ENCODE measurements at regions not wholly inside any gene's neighbourhood (a gene's known extent, or its start where the extent isn't known, plus 50 kb on each side); places are given as distances from the start of the nearest gene placed in this dataset.
"Not testable (repeated sequence)": the region's sequence is repeated elsewhere in the genome, so short reads cannot be mapped to it uniquely, and the experiment has no call there.

DNA sequence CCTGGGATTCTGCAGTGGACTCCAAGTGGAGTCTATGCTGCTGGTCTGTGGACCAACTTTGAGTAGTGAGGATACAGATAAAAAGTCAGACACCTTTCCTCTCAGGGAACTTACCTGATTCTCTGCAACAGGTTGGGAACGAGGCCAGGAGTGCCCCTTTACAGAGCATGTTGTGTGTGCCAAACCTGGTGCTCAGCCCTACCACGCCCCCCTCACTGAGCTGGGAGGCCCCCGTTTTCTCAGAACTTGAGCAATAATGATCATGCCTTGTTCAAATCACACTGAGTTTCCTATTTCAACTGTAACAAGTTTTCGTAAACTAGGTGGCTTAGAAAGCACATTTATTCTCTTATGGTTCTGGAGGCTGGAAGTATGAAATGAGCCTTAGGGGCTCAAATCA is 182.0 kb downstream of the COPRS start:
- peaks cover 4% of the 10 kb centered on the region in 2 donors for H3K4me1 Mint-ChIP-seq (ENCODE audit: low read depth in 2 of 2)
- no peaks in the 10 kb centered on the region for H3K9me3 Mint-ChIP-seq
- DNase-seq (no peak), ATAC-seq (replicated peaks) (no peak)
- peaks cover 70 to 83% of the 10 kb centered on the region in 2 donors for H3K27me3 Mint-ChIP-seq
- H3K36me3 Mint-ChIP-seq (ENCODE audit: insufficient read depth): no peaks in the 10 kb centered on the region
- H3K4me3 Mint-ChIP-seq: no peak overlapping the region
- no peak overlapping the region for H3K27ac Mint-ChIP-seq

DNA sequence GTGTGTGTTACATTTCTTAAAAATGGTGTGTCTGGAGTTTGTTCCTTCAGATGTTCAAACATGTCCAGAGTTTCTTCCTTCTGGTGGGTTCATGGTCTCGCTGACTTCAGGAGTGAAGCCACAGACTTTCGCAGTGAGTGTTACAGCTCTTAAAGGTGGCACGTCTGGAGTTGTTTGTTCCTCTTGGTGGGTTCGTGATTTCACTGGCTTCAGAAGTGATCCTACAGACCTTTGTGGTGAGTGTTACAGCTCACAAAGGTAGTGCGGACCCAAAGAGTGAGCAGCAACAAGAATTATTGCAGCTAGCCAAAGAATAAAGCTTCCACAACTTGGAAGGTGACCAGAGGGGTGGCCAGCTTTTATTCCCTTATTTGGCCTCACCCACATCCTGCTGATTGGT is 183.7 kb downstream of the COPRS start:
- not testable (repeated sequence) for ATAC-seq (replicated peaks); H3K36me3 Mint-ChIP-seq (ENCODE audit: insufficient read depth)

DNA sequence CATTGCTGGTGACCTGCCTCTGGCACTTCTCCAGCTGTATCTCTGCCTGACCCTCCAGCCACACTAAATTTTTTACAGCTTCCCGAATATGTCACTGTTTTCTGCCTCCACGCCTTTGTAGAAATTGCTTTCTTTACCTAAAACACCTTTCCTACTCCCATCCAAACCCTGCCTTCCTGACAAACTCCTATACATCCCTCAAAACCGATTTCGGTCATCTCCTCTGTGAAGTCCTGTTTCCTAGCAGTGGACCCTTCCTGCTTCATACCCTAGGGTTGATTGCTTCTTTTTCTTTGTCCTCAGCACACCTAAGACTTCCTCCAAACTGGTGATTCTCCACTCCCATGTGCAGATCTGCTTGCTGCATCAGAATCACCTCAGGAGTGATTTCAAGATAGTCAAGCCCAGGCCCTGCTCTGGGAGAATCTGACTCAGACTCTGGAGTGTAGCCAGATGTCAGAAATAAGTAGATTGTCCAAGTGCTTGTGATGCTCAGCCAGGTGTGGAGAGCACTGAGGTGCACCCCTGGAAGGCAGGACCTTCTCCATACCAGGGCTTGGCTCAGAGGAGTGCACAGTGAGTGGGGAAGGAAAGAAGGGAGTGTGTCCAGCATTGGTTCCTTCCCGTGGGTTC is 184.2 kb downstream of the COPRS start:
- peaks cover 67 to 94% of the 10 kb centered on the region in 2 donors for H3K27me3 Mint-ChIP-seq
- DNase-seq (no peak), ATAC-seq (replicated peaks) (no peak)
- H3K9me3 Mint-ChIP-seq: no peaks in the 10 kb centered on the region
- no peak overlapping the region for H3K4me3 Mint-ChIP-seq
- no peaks in the 10 kb centered on the region for H3K36me3 Mint-ChIP-seq (ENCODE audit: insufficient read depth)
- no peak overlapping the region for H3K27ac Mint-ChIP-seq
- H3K4me1 Mint-ChIP-seq (ENCODE audit: low read depth in 2 of 2): peaks cover 2 to 4% of the 10 kb centered on the region in 2 donors

More for the DNA sequence above, 183.7 kb downstream of the COPRS start:
- not testable (repeated sequence) for H3K4me1 Mint-ChIP-seq (ENCODE audit: low read depth in 2 of 2); H3K9me3 Mint-ChIP-seq; H3K4me3 Mint-ChIP-seq; DNase-seq; H3K27ac Mint-ChIP-seq
- peaks cover 69 to 94% of the 10 kb centered on the region in 2 donors for H3K27me3 Mint-ChIP-seq

DNA sequence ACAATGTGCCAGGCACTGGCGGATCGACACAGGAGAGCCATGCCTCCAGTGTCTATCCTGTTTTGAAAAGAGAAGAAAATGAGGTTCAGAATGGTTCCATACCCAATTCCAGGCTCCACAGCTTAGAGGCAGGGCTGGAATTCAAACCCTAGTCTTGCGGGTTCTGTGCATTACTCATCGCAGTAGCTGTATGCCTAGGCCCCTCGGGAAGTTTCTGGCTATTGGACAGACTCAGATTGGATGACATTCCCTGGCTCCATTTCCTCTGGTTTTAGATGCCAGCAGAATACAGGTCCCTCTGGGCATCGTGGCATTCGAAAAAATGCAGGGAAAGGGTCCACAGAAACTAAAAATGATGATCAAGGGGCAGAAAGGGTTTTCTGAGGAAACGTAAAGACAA is 184.7 kb downstream of the COPRS start:
- Mint-ChIP-seq H3K27ac (no peak overlapping the region), H3K4me1 (ENCODE audit: low read depth in 2 of 2) (peaks cover 2 to 4% of the 10 kb centered on the region in 2 donors), H3K27me3 (peaks cover 67 to 94% of the 10 kb centered on the region in 2 donors), H3K4me3 (no peak overlapping the region), H3K36me3 (ENCODE audit: insufficient read depth) (no peaks in the 10 kb centered on the region), H3K9me3 (no peaks in the 10 kb centered on the region)
- ATAC-seq (replicated peaks) (no peak), DNase-seq (no peak)

DNA sequence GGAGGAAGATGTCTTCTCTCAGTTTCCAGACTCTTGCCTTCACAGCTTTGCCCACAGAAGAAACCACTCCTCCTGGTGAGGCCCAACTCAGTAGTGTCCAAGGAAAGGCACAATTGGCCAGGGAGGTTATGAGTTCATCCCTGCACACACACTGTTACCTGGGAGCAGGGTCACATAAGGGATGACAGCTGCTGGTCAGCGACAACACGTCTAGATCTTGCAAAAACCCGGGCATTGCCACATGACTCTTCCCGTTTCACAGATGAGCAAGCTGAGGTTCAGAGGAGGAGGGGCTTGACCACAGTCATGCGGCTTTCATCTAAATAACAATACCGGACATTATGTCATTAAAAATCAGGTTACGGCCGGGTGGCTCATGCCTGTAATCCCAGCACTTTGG is 186.0 kb downstream of the COPRS start:
- ATAC-seq (replicated peaks): no peak

DNA sequence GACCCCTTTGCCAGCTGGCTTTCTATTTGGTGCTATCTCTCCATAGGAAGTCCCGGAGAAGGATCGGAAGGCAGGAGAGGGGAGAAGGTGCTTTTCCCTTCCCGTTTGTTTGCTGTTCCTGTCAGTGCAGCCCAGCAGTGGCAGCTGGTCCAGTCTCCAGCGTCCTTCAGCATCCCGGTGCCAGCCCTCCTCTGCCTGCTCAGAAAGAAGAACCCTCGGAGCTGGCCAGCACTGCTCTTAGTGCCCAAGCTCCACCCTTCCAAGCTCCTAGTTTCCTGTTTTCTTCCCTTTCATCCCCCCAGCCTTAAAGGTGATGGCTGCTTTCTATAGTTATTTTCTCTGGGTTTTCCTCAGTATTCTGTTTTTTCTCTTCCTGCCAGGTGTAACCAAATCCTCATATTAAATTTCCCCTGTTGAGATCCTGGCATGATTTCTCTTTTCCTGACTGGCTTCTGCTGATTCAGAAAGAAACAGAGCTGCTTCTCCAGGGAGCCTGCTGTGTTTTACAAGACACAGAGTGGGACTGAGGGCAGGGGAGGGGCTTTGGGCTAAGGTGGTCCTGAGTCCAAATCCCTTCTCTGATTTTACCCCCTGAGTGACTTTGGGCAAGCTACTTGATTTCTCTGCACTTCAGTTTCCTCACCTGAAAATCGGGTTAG is 186.8 kb downstream of the COPRS start:
- Mint-ChIP-seq H3K4me3 (no peak overlapping the region), H3K27ac (no peak overlapping the region), H3K4me1 (ENCODE audit: low read depth in 2 of 2) (peaks cover 2 to 4% of the 10 kb centered on the region in 2 donors), H3K36me3 (ENCODE audit: insufficient read depth) (no peaks in the 10 kb centered on the region), H3K27me3 (peaks cover 78 to 94% of the 10 kb centered on the region in 2 donors), H3K9me3 (no peaks in the 10 kb centered on the region)
- no peak for ATAC-seq (replicated peaks)
- no peak for DNase-seq

More for the DNA sequence above, 186.0 kb downstream of the COPRS start:
- peaks cover 77 to 94% of the 10 kb centered on the region in 2 donors for H3K27me3 Mint-ChIP-seq
- H3K4me3 Mint-ChIP-seq: no peak overlapping the region
- peaks cover 2 to 4% of the 10 kb centered on the region in 2 donors for H3K4me1 Mint-ChIP-seq (ENCODE audit: low read depth in 2 of 2)
- no peak overlapping the region for H3K27ac Mint-ChIP-seq
- DNase-seq: no peak
- H3K36me3 Mint-ChIP-seq (ENCODE audit: insufficient read depth): no peaks in the 10 kb centered on the region
- H3K9me3 Mint-ChIP-seq: no peaks in the 10 kb centered on the region

GRCh38 chr17:31663576-31663975 is 195.5 kb downstream of the COPRS start:
- peaks cover 43 to 63% of the 10 kb centered on the region in 2 donors for H3K27me3 Mint-ChIP-seq
- ATAC-seq (replicated peaks) (no peak), DNase-seq (no peak)
- no peaks in the 10 kb centered on the region for H3K4me1 Mint-ChIP-seq (ENCODE audit: low read depth in 2 of 2)
- H3K36me3 Mint-ChIP-seq (ENCODE audit: insufficient read depth): no peaks in the 10 kb centered on the region
- H3K9me3 Mint-ChIP-seq: peaks cover 11 to 14% of the 10 kb centered on the region in 2 donors
- no peak overlapping the region for H3K27ac Mint-ChIP-seq
- H3K4me3 Mint-ChIP-seq: no peak overlapping the region

- DNase-seq (no peak), ATAC-seq (replicated peaks) (no peak)
- H3K4me3 Mint-ChIP-seq: no peak overlapping the region
- peaks cover 30 to 54% of the 10 kb centered on the region in 2 donors for H3K27me3 Mint-ChIP-seq
- no peaks in the 10 kb centered on the region for H3K36me3 Mint-ChIP-seq (ENCODE audit: insufficient read depth)
- H3K4me1 Mint-ChIP-seq (ENCODE audit: low read depth in 2 of 2): no peaks in the 10 kb centered on the region
- H3K9me3 Mint-ChIP-seq: peaks cover 9 to 14% of the 10 kb centered on the region in 2 donors
- no peak overlapping the region for H3K27ac Mint-ChIP-seq
Observed at GRCh38 chr17:31660684-31661083, 198.4 kb downstream of the COPRS start.

- Mint-ChIP-seq H3K36me3 (ENCODE audit: insufficient read depth) (no peaks in the 10 kb centered on the region), H3K4me1 (ENCODE audit: low read depth in 2 of 2) (peaks cover 3 to 8% of the 10 kb centered on the region in 2 donors), H3K9me3 (peaks cover 3 to 5% of the 10 kb centered on the region in 2 donors), H3K27ac (no peak overlapping the region), H3K4me3 (no peak overlapping the region), H3K27me3 (peaks cover 26 to 65% of the 10 kb centered on the region in 2 donors)
- DNase-seq: no peak
- no peak for ATAC-seq (replicated peaks)
Observed at GRCh38 chr17:31657876-31658275, 201.2 kb downstream of the COPRS start.

DNA sequence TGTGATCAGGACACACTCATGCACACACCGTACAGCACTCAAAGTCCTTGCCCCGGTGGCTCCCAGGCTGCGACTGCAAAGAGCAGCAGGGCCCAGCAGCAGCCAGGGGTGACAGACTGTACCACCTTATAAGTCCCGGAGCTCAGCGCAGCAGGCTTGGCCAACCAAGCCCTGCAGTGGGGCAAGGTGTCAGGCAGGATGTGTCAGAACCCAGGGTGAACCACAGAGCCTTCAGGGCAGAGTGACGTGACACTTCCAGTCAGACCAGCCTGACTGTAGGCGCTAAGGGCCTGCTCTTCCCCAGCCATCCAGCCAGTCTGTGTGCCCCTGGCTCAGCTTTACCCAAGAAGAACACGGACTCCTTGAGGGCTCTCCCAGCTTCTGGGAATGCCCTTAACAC is 204.1 kb downstream of the COPRS start:
- DNase-seq (peak; percentile 1 to 55 (median 16)), ATAC-seq (replicated peaks) (peak; percentile 96)
- Mint-ChIP-seq H3K27ac (peak overlapping the region in 1 of 2 donors; percentile 91), H3K36me3 (ENCODE audit: insufficient read depth) (no peaks in the 10 kb centered on the region), H3K4me1 (ENCODE audit: low read depth in 2 of 2) (peaks cover 3 to 8% of the 10 kb centered on the region in 2 donors), H3K9me3 (no peaks in the 10 kb centered on the region), H3K27me3 (peaks cover 20 to 56% of the 10 kb centered on the region in 2 donors), H3K4me3 (peak overlapping the region in 1 of 2 donors; percentile 63)

GRCh38 chr17:31653691-31654090 is 205.4 kb downstream of the COPRS start:
- ATAC-seq (replicated peaks) (no peak), DNase-seq (no peak)
- Mint-ChIP-seq H3K4me1 (ENCODE audit: low read depth in 2 of 2) (peaks cover 3 to 8% of the 10 kb centered on the region in 2 donors), H3K4me3 (no peak overlapping the region), H3K27ac (no peak overlapping the region), H3K36me3 (ENCODE audit: insufficient read depth) (no peaks in the 10 kb centered on the region), H3K9me3 (no peaks in the 10 kb centered on the region), H3K27me3 (peaks cover 19 to 49% of the 10 kb centered on the region in 2 donors)

DNA sequence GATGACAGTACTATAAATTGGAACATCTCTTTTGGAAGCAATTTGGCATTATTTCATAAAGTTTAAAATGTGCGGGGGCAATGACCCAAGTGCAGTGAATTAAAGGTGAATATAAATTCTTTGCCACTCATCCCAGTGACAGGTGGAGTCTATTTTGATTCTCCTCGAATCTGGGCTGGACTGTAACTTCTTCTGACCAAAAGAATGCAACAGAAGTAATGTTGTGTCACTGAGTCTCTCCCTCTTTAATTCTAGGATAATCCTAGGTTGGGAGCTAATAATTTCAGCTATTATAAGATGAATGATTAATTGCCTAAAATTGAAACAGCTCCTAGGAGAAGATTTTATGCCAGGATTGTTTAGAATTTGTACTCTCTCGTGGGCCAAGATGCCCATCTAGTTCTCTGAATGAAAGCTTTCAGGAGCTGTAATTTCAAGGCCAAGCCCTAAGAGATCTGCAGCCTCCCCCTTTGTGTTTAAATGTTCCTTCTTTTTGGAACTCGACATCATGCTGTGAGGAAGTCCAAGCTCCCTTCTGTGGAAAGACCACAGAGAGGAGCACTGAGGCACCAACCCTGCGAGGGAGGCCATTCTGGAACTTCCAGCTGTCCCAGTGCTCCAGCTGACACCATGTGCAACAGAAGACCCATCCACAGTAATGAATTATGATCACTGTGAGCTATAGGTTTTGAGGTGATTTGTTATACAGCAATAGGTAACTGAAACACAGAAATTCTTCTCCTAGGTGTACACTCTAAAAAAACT is 208.1 kb downstream of the COPRS start:
- Mint-ChIP-seq H3K4me3 (no peak overlapping the region), H3K36me3 (ENCODE audit: insufficient read depth) (no peaks in the 10 kb centered on the region), H3K27ac (no peak overlapping the region), H3K27me3 (peaks cover 12 to 31% of the 10 kb centered on the region in 2 donors), H3K9me3 (no peaks in the 10 kb centered on the region), H3K4me1 (ENCODE audit: low read depth in 2 of 2) (peaks cover 3 to 8% of the 10 kb centered on the region in 2 donors)
- no peak for DNase-seq
- ATAC-seq (replicated peaks): no peak

- DNase-seq: no peak
- peaks cover 12 to 39% of the 10 kb centered on the region in 2 donors for H3K27me3 Mint-ChIP-seq
- no peak overlapping the region for H3K27ac Mint-ChIP-seq
- no peaks in the 10 kb centered on the region for H3K9me3 Mint-ChIP-seq
- no peaks in the 10 kb centered on the region for H3K4me1 Mint-ChIP-seq (ENCODE audit: low read depth in 2 of 2)
- no peaks in the 10 kb centered on the region for H3K36me3 Mint-ChIP-seq (ENCODE audit: insufficient read depth)
- H3K4me3 Mint-ChIP-seq: no peak overlapping the region
- no peak for ATAC-seq (replicated peaks)
Observed at GRCh38 chr17:31649302-31649701, 209.7 kb downstream of the COPRS start.
